GM13976 (cell line): ENCODE measurements at regions not wholly inside any gene's neighbourhood (a gene's known extent, or its start where the extent isn't known, plus 50 kb on each side); places are given as distances from the start of the nearest gene placed in this dataset.

ENCODE experiments used
- DNase-seq: peaks from one replicate; pipeline ENCODE4 v3.0.0; 2012; ENCODE audit warnings: low spot score
- in situ Hi-C: fragments of 300-500 bp; cut with MboI; formaldehyde crosslinking; loops from one replicate; pipeline ENCODE4 v1.12.0; 2022; ENCODE audit warnings: low sequenced_read_pairs, mixed read lengths, inconsistent platforms; ENCODE audit not compliant: unreplicated experiment
- TF ChIP-seq, protein P1 (sequence below): IDR thresholded peaks from 2 replicates; pipeline ENCODE4 v1.5.1; 2012; ENCODE audit warnings: borderline replicate concordance, mild to moderate bottlenecking; ENCODE audit not compliant: insufficient read depth; ENCODE audit errors: extremely low read depth, missing control alignments, control extremely low read depth

DNA sequence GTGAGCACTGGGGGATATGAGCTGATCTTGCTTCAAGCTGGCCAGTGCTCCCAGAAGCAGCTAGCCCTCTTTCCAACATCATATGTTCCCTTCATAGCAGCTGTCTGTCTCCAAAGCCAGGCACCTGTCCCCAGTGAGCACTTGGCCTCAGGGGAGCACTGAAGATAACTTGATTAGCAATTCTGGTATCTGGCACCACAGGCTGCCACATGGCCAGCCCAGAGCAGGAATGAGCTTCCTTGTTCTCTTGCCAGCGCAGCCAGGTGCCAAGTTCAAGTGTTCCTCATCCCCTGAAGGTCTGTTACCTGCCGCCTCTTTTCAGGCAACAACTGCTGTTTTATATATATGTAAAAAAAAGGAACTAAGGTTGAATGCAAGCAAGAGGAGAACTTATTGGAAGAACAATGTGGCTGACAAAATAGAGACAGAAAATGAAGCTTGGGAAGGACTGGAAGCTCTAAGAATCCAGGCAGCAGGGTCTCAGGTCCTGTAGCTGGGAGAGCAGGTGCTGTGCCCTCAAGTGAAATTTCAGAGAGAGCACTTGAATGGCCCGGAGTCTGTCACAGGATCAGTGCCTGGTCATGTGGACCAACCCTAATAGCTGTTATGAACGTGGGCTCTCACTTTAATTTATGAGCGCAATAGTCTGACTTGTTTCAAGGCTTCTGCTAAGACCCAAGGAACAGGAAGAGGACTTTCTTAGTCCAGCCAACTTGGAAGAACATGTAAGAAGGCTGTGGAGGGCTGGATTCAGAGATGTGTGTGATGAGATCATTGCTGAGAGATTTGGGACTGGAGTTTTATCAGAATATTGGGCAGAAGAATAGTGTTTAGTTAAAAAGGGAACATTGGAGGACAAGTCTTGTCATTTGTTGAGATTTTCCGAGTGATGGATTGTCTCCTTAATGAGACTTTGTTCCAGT, 267.2 kb downstream of the GLRX3 start:
- in situ Hi-C loops: no loop called here
- no peak for DNase-seq
- TF ChIP-seq, protein P1, sequence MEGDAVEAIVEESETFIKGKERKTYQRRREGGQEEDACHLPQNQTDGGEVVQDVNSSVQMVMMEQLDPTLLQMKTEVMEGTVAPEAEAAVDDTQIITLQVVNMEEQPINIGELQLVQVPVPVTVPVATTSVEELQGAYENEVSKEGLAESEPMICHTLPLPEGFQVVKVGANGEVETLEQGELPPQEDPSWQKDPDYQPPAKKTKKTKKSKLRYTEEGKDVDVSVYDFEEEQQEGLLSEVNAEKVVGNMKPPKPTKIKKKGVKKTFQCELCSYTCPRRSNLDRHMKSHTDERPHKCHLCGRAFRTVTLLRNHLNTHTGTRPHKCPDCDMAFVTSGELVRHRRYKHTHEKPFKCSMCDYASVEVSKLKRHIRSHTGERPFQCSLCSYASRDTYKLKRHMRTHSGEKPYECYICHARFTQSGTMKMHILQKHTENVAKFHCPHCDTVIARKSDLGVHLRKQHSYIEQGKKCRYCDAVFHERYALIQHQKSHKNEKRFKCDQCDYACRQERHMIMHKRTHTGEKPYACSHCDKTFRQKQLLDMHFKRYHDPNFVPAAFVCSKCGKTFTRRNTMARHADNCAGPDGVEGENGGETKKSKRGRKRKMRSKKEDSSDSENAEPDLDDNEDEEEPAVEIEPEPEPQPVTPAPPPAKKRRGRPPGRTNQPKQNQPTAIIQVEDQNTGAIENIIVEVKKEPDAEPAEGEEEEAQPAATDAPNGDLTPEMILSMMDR: no peak

DNA sequence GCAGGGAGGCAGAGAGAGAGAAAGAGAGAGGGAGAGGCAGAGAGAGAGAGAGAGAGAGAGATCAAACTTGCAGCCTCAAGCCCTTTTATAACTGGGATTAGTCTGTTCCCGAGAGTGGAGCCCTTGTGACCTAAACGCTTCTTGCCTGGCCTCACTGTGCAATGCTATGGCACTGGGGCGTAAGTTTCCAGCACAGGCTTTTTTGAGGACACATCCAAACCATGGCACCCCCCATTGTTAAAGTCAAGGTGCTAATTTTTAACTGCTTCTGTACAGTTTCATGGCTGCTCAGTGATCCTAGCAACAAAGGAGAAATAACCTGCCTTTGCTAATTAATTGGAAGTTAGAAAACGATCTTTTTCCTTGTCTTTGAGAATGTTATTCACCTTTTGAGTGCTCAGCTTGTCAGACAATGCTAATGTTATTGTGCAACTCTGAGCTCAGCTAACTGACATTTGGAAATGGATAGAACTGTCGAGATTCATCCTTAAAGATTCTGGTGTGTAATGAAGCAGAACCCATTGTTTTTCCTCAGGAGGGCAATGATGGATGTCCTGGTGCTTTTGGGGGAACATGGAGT, 268.4 kb downstream of the GLRX3 start:
- no peak for DNase-seq
- in situ Hi-C loops: no loop called here
- TF ChIP-seq, protein P1: no peak

DNA sequence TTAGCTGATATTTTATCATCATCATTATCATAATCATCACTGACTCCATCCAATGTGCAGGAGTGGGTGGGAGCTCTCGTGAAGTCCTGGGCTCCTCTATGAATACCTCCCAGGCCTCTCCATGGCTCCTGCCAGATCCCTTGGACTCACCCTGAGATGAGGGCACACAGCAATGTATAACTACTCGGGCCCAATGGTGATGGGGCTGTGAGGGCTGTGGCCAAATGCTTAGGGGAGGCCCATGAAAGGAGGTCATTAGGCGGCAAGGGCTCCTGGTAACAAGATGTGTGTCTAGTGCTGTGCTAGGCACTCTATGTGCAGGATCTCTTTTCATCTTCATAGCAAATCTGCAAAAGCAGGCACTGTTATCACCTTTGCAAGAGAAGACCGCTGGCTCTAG, 270.9 kb downstream of the GLRX3 start:
- DNase-seq: no peak
- TF ChIP-seq, protein P1: no peak
- in situ Hi-C loops: no loop called here

DNA sequence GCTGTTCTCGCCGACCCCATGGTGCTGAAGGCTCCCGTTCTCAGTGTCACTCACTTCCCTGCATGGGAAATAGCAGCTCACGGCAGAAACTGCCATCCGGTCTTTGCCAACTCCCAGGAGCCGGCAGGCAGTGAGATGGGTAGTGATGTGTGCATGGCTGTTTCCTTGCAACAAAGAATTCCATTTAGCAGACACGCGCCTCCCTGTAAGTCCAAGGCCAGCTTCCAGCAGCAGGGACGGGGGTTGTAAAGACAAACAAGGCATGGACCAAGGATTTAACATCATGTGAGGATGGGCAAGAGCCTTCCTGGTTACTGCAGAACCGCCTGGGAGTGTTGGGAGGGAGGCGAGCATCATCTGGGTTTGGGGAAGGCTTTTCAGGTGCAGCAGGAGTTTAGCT, 273.1 kb downstream of the GLRX3 start:
- TF ChIP-seq, protein P1: no peak
- DNase-seq: no peak
- in situ Hi-C loops: no loop called here

DNA sequence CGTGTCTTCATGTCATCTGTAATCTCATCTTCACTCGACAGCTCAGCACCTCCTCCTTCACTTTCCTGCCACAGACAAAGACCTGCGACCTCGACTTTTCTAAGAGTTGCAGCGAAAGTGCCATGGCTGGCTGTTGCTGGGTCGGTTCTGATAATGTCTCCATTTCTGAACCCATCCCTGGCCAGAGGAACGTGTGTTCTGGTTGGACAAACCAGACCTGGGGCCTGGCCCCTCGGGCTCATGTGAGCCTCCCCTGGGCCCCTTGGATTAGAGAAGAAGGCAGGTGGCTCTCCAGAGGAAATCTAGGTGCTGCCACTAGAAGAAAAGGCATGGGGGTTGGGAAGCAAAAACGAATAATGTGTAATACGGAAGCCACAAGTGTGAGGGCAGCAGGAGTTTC, 273.7 kb downstream of the GLRX3 start:
- DNase-seq: no peak
- TF ChIP-seq, protein P1: no peak
- in situ Hi-C loops: no loop called here

DNA sequence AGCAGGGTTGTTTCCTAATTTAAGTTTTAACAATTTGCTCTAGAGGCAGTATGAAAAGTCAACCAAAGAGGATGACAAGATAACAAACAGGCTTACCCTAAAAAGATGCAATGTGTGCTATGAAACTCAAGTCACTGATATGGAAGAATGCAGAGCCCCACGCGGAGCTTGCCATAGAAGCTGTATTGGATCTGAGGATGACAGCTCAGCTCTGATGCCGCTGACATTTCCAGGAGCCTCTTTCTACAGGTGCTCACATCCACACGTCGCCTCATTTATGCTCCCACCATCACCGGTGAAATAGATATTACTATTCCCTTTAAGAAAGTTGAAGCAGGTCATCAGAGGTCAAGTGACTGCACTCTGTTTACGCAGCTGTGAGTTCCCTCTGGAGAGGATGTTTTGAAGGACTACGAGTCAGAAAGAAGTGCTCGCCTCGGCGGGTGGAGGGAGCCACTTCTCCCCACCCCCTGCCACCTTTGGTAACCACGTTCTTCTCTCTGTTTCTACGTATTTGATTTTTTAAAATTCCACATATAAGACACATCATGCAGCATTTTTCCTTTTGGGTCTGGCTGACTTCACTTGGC, 275.4 kb downstream of the GLRX3 start:
- TF ChIP-seq, protein P1: no peak
- no peak for DNase-seq
- in situ Hi-C loops: no loop called here
